ENCODE measurements at regions not wholly inside any gene's neighbourhood (a gene's known extent, or its start where the extent isn't known, plus 50 kb on each side); places are given as distances from the start of the nearest gene placed in this dataset.

- TF ChIP-seq POLR2A (IDR thresholded peaks at IDR 0.05) (no peak), CTCF (IDR thresholded peaks at IDR 0.05) (no peak), POLR2AphosphoS5 (IDR thresholded peaks at IDR 0.05) (no peak), EP300 (IDR thresholded peaks at IDR 0.05) (no peak)
Observed at GRCh38 chr4:56209767-56210166, 177.5 kb downstream of the AASDH start.

All from gastroesophageal sphincter (tissue), 3 donors.